Activated effector memory CD4-positive, alpha-beta T cell treated with anti-CD3 and anti-CD28 coated beads, Interleukin-2, amount 50 U/mL, for 16 hours (primary cell): ENCODE measurements at regions not wholly inside any gene's neighbourhood (a gene's known extent, or its start where the extent isn't known, plus 50 kb on each side); places are given as distances from the start of the nearest gene placed in this dataset.

Experiments used
- DNase-seq: peaks from one replicate; pipeline ENCODE4 v3.0.0-alpha.2; 2020

DNA sequence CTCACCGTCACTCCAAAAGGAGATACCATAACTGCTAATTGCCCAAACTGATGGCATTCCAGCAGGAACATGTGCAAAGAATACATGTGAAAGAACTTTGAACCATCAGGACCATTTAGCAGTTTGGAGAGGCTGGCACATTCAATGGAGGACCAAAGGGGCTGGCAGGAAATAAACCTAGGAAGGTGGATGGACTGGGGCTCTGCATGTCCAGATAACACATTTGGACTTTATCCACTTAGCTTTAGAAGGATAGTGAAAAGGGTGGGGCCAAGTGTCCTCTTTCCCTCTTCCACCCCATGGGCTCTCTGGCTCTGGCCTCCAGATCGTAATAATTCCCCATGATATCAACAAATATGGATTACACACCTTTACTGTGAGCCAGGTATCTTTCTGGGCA, 58.8 kb upstream of the CALM2 start:
- no peak for DNase-seq

DNA sequence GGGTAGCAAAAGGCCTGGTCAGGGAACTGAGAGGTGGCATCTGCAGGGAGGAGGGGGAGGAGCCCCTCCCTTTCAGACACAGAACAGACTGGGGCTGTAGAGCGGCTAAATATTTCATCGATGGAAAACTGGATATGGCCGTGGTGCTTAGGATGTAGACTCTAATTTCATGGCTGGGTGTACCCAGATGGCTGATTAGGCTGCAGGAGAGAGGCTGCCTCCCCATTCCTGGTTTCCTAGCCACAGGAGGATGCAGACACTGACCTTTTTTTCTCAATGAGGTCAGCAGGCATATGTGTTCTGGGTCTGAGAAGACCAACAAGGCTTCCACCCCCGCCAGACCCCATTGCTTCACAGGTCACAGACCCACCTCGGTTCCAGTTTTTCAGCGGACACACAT, 58.1 kb upstream of the CALM2 start:
- DNase-seq: no peak

DNA sequence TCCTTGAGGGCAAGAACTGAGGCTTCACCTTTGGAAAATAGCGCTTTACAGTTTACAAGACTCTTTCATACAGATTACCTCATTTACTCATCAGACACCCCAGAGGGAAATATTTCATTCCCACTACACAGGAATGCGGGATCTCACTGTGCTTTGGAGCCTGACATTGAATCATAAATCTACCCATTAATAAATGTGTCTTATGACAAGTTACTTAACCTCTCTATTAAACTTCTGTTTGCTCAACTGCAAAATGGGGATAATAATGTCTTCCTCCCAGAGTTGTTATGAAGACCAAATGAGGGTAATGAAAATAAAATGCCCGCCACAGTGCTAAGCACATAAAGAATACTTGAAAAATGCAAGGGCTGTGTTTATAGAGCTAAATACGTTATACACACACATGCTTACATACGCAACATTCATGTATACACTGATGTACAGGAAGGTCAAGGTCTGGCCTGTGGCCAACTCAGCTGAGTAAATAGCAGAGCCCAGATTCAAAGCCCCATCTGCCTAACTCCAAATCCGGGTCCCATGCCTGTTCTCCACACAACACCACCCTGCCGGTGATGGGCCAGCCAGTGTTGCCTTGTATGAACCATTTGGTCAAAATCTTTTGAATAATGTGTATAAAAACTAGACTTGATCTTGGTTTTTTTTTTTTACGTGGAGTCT, 56.6 kb upstream of the CALM2 start:
- no peak for DNase-seq

GRCh38 chr2:47230418-47230817, 54.1 kb upstream of the CALM2 start:
- DNase-seq: no peak

- no peak for DNase-seq
Observed at GRCh38 chr2:47227532-47228279, 51.4 kb upstream of the CALM2 start.

DNA sequence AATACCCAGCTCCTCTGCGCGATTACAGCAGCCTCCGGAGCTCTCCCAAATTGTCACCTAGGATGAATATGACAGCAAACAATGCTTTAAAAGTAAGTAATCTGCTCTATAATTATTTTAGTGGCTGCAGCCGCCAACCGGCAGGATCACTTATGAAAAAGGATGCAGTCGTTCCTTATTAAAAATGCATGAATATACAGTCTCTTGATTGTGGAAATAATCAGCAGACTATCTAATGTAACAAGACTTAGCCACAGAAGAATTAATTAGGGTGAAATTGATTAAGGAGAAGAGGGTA, 50.6 kb upstream of the CALM2 start:
- DNase-seq: no peak

DNA sequence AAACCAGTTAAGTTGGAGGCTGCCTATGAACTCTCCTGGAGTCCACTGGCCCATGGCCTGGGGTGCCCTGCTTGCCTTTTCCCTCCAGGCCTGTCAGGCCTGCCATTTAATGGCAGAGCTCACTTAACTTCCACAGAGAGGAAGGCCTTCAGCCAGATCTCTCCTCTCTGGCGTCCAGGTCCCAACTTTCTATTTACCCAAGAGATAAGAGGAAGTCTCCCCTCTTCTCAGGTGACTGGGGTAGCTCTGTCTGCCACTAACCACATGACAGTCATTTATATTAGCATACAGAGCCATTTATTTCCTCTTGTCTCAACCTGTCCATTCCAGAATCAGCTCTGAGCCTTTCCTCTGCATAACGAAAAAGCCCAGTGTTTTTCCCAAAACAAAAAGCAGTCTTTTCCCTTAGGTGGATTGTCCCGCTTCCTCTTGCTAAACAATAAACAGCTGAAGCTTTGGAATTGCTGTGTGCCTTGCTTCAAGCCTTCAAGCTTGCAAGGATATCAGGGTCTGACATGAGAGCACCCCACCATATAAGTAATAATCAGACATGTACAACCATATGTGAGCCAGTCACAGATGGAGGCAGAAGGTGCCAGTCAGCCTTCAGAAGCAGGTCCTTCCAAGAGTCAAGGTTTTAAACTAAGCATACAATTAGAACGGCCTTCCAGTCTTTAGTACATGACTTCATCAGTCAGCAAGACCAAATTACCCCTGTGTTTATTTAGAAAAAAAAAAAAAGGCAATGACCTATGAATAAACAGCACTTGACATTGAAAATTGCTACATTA, 50.0 kb upstream of the CALM2 start:
- no peak for DNase-seq
